ENCODE measurements at regions not wholly inside any gene's neighbourhood (a gene's known extent, or its start where the extent isn't known, plus 50 kb on each side); places are given as distances from the start of the nearest gene placed in this dataset.

GRCh38 chr11:37511425-37511933 is 913.4 kb upstream of the RAG2 start:
- ATAC-seq, result no peak
- DNase-seq (ENCODE audit: low spot score), result no peak
- CTCF ChIA-PET, result interaction anchor here (0.5 kb wide), 1 partner anchor 508 kb away, joined by 3 read pairs; no protein-coding TSS in a partner anchor
- POLR2A ChIA-PET, result no interaction called here
- Mint-ChIP-seq H3K9me3 (peaks cover 79% of the 10 kb centered on the region), H3K36me3 (peaks cover 56% of the 10 kb centered on the region), H3K4me1 (0 out of 2 replicates have a peak, but pooled peaks cover 2% of the 10 kb centered on the region), H3K4me3 (no peak overlapping the region), H3K27ac (no peak overlapping the region), H3K27me3 (ENCODE audit: low read depth) (0 out of 2 replicates have a peak, but pooled peaks cover under 1% of the 10 kb centered on the region)
- TF ChIP-seq ZNF396 (CRISPR knock-in tag; IDR thresholded peaks at IDR 0.05; ENCODE audit: borderline replicate concordance) (no peak), GTF2I (CRISPR knock-in tag; conservative IDR thresholded peaks at IDR 0.05) (no peak), MXD4 (CRISPR knock-in tag; IDR thresholded peaks at IDR 0.05; ENCODE audit: borderline replicate concordance) (no peak), NR2C2 (CRISPR knock-in tag; IDR thresholded peaks at IDR 0.05) (no peak), HMGA2 (CRISPR knock-in tag; IDR thresholded peaks at IDR 0.05) (no peak), HMGXB4 (CRISPR knock-in tag; IDR thresholded peaks at IDR 0.05) (no peak), MLX (CRISPR knock-in tag; IDR thresholded peaks at IDR 0.05) (no peak)

- POLR2A ChIA-PET, result no interaction called here
- H3K27me3 Mint-ChIP-seq (ENCODE audit: low read depth), result 0 out of 2 replicates have a peak, but pooled peaks cover 5% of the 10 kb centered on the region
- no peak overlapping the region for H3K27ac Mint-ChIP-seq
- CTCF ChIA-PET, result no interaction called here
- peaks cover 12% of the 10 kb centered on the region; the same call in 1 of the 2 replicates for H3K4me1 Mint-ChIP-seq
- H3K36me3 Mint-ChIP-seq, result peaks cover 61% of the 10 kb centered on the region
- no peak overlapping the region for H3K4me3 Mint-ChIP-seq
- DNase-seq (ENCODE audit: low spot score) (no peak), ATAC-seq (no peak)
- TF ChIP-seq E2F4 (CRISPR knock-in tag; IDR thresholded peaks at IDR 0.05; ENCODE audit: borderline replicate concordance, low read depth) (no peak), ZNF423 (CRISPR knock-in tag; IDR thresholded peaks at IDR 0.05) (no peak), ZNF121 (CRISPR knock-in tag; IDR thresholded peaks at IDR 0.05) (no peak), FOXP1 (CRISPR knock-in tag; IDR thresholded peaks at IDR 0.05; ENCODE audit: borderline replicate concordance) (no peak), FOXK1 (CRISPR knock-in tag; IDR thresholded peaks at IDR 0.05) (no peak), CBFB (CRISPR knock-in tag; IDR thresholded peaks at IDR 0.05; ENCODE audit: low read depth) (no peak), NFYB (CRISPR knock-in tag; conservative IDR thresholded peaks at IDR 0.05; ENCODE audit: low read depth) (no peak), ZNF219 (CRISPR knock-in tag; IDR thresholded peaks at IDR 0.05; ENCODE audit: borderline replicate concordance) (no peak), TEAD4 (CRISPR knock-in tag; IDR thresholded peaks at IDR 0.05) (no peak), KAT7 (CRISPR knock-in tag; IDR thresholded peaks at IDR 0.05; ENCODE audit: borderline replicate concordance) (no peak), IRF2 (CRISPR knock-in tag; IDR thresholded peaks at IDR 0.05; ENCODE audit: borderline replicate concordance, low read depth) (no peak), E2F5 (CRISPR knock-in tag; IDR thresholded peaks at IDR 0.05) (no peak), EMX1 (CRISPR knock-in tag; IDR thresholded peaks at IDR 0.05) (no peak), CREB1 (CRISPR knock-in tag; IDR thresholded peaks at IDR 0.05) (no peak)
- TF ChIP-seq, protein P1, sequence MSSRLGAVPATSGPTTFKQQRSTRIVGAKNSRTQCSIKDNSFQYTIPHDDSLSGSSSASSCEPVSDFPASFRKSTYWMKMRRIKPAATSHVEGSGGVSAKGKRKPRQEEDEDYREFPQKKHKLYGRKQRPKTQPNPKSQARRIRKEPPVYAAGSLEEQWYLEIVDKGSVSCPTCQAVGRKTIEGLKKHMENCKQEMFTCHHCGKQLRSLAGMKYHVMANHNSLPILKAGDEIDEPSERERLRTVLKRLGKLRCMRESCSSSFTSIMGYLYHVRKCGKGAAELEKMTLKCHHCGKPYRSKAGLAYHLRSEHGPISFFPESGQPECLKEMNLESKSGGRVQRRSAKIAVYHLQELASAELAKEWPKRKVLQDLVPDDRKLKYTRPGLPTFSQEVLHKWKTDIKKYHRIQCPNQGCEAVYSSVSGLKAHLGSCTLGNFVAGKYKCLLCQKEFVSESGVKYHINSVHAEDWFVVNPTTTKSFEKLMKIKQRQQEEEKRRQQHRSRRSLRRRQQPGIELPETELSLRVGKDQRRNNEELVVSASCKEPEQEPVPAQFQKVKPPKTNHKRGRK (CRISPR knock-in tag; IDR thresholded peaks at IDR 0.05; ENCODE audit: borderline replicate concordance), result no peak
- TF ChIP-seq, protein P2, sequence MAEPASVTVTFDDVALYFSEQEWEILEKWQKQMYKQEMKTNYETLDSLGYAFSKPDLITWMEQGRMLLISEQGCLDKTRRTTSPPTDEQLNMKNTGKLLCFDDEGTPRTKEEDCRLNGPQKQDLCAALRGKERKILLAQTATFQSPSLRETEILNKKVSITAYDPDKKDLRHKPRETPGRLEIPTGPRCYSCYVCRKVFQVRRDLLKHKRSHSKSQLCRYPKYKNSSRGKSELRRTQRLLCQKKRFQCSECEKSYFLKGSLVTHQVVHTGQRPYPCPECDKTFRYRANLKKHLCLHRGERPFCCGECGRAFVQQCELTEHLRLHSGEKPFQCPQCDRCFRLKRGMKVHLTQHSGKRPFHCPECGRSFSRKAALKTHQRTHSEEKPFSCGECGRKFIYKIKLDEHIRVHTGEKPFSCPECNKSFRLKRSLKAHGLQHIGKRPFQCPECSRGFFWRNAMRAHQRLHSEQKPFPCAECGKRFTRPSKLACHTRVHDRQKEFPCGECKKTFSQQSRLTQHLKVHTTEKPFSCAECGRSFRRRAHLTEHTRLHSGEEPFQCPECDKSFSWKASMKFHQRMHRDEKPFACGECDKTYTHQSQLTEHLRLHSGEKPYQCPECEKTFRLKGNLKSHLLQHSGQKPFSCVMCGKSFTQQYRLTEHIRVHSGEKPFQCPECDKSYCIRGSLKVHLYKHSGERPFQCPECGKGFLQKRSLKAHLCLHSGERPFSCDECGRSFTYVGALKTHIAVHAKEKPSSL (CRISPR knock-in tag; conservative IDR thresholded peaks at IDR 0.05), result no peak
- H3K9me3 Mint-ChIP-seq, result peaks cover 77% of the 10 kb centered on the region
Observed at GRCh38 chr11:37509506-37509905, 911.5 kb upstream of the RAG2 start.

Measured in WTC11 (cell line).